ELR (cell line): ENCODE measurements at regions not wholly inside any gene's neighbourhood (a gene's known extent, or its start where the extent isn't known, plus 50 kb on each side); places are given as distances from the start of the nearest gene placed in this dataset.
"Not testable (repeated sequence)": the region's sequence is repeated elsewhere in the genome, so short reads cannot be mapped to it uniquely, and the experiment has no call there.

Experiments used
- DNase-seq: peaks from one replicate; pipeline ENCODE4 v3.0.0-alpha.2; 2015; ENCODE audit warnings: low read depth

GRCh38 chr1:95903060-95903459 lies 669.0 kb downstream of the RWDD3 start:
- no peak for DNase-seq

- no peak for DNase-seq
Observed at GRCh38 chr1:95905818-95906395, 671.9 kb downstream of the RWDD3 start.

- DNase-seq, result not testable (repeated sequence)
Observed at GRCh38 chr1:95911739-95912138, 677.7 kb downstream of the RWDD3 start.

DNA sequence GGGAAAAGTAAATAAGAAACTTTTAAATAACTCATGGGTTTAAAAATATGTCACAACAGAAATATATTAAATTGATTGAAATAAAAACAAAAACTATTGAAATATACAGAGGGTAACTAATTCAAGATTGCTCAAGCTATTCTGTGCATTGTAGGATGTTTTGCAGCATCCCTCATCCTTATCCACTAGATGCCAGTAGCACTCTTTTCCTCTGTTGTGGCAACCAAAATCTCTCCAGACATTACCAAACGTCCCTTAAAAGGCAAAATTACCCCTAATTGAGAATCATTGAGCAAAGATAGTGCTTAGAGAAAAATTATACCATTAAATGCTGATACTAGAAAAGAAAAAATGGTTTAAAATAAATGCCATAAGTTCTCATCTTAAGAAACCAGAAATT lies 682.6 kb downstream of the RWDD3 start:
- peak; percentile 33 for DNase-seq

GRCh38 chr1:95924684-95925083 lies 690.7 kb downstream of the RWDD3 start:
- no peak for DNase-seq

- no peak for DNase-seq
Observed at GRCh38 chr1:95926331-95926730, 692.3 kb downstream of the RWDD3 start.

DNA sequence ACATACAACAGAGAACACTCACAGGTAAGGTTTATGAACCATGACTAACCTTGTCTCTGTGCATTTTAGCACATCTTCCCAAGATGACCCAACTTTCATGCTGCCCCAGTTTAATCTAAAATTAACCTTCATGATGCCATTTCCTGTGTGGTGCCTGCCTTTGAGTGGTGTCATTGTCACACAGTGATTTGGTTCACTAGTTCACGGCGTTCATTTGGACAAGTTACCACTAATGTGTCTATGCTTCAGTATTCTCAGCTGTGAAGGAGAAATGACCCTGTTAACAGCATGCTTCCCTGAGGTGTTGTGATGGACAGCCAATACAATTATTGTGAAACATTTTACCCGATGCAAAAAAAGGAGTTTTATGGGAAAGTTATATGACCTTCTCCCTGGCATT lies 693.1 kb downstream of the RWDD3 start:
- DNase-seq, result no peak

GRCh38 chr1:95935719-95936118 lies 701.7 kb downstream of the RWDD3 start:
- DNase-seq, result no peak

GRCh38 chr1:95941121-95941798 lies 707.2 kb downstream of the RWDD3 start:
- DNase-seq, result no peak

DNA sequence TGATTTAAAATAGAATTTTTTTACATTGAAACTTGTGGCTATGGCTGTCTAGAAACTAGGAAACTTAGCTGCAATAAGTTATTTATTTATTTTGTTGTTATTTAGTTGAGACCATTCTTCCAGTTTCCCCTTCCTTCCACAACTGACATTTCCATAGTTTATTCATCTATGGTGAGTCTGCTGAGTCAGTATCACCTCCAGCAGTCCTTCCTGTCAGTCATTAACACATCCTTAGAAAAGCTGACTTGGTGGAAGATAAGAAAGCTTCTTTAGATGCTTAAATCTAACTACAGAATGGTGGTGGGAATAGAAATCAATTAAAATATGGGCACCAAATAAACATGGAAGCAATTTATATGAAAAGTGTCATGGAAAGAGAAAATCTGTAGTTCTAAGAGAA lies 714.0 kb downstream of the RWDD3 start:
- no peak for DNase-seq

GRCh38 chr1:95951371-95952102 lies 717.5 kb downstream of the RWDD3 start:
- DNase-seq, result no peak

DNA sequence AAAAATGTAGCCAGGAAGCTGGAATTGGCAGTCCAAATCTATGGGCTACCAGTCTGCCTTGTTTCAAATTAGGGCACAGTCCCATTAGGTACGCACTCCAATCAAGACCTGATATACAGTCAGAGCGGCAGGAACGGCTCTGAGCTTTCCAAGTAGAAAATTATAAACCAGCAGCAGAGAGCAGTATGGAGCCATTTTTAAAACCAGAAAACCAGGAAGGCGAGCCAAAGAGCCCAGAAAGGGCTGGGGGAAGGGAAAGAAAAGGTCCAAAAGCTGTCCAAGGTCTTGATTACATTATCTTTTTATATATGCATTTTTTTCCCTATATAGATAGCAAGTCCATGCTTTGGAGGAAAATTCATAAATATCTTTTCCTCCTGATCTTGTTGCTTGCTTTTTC lies 719.0 kb downstream of the RWDD3 start:
- DNase-seq, result peak; percentile 30

- no peak for DNase-seq
Observed at GRCh38 chr1:95954585-95954984, 720.6 kb downstream of the RWDD3 start.

- no peak for DNase-seq
Observed at GRCh38 chr1:95956215-95956614, 722.2 kb downstream of the RWDD3 start.

DNA sequence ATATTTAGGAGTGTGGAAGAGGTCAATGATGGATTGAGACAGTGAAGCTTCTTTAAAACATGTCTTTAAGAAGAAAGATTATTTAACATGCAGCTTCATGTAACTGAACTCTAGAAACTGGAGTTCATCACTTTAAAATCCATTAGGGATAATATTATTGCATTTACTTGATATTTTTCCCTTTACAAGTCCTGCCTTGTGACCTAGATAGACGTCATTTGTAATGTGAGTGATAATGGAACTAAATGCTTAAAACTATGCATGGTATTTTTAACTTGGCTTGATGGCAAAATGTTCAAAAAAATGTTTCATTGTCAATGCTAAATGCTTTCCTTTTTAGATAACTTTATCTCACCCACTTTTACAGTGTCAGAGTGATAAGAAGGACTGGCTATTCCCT lies 723.7 kb downstream of the RWDD3 start:
- DNase-seq, result no peak

GRCh38 chr1:95966866-95967265 lies 732.9 kb downstream of the RWDD3 start:
- no peak for DNase-seq

- peak; percentile 33 for DNase-seq
Observed at GRCh38 chr1:95974586-95974985, 740.6 kb downstream of the RWDD3 start.

- no peak for DNase-seq
Observed at GRCh38 chr1:95982711-95983110, 738.9 kb upstream of the PTBP2 start.

DNA sequence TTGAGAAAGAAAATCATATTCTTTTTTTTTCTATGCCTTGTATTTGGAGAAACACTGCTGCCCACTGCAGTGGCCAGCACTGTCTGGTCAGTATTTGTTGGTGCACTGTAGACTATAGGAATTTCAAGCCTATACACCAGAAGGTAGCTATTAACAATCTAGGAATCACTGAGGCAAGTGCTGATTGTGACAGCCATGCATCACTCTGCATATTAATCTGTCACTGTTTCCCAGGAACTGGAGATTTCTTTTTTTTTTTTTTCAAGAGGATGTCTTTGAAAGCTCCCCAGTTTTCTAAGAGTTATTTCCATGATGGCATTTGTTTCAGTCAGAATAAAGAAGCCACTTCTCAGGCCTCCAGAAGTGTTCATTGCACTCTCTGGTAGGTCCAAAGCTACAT lies 737.8 kb upstream of the PTBP2 start:
- DNase-seq, result no peak

GRCh38 chr1:95984798-95985374 lies 736.7 kb upstream of the PTBP2 start:
- no peak for DNase-seq

DNA sequence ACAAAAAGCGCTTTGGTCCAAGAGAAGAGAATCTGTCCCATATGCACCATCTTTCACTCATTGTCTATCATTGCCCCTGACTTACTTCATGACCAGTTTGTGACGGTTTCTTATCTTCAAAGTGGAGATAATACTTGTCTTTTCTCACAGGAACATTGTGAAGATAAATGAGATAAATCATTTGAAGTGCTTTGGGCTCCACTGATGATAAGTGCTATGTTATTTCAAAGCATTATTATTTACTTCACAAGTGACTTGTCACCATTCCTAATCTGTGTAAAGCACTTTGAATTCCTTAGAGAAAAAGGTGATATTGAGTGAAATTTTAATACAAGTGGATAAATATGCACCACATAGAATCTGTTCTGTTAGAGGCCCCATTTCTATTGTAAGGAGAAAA lies 731.6 kb upstream of the PTBP2 start:
- no peak for DNase-seq

- DNase-seq, result no peak
Observed at GRCh38 chr1:95991787-95992520, 729.6 kb upstream of the PTBP2 start.
